HG03159 (cell line): ENCODE measurements at regions not wholly inside any gene's neighbourhood (a gene's known extent, or its start where the extent isn't known, plus 50 kb on each side); places are given as distances from the start of the nearest gene placed in this dataset.

ENCODE experiments used
- ATAC-seq: cut with Tn5 transposase; IDR thresholded peaks from one replicate; pipeline ENCODE4 v1.9.1; 2021; ENCODE audit warnings: mild to moderate bottlenecking, moderate library complexity; ENCODE audit not compliant: unreplicated experiment

DNA sequence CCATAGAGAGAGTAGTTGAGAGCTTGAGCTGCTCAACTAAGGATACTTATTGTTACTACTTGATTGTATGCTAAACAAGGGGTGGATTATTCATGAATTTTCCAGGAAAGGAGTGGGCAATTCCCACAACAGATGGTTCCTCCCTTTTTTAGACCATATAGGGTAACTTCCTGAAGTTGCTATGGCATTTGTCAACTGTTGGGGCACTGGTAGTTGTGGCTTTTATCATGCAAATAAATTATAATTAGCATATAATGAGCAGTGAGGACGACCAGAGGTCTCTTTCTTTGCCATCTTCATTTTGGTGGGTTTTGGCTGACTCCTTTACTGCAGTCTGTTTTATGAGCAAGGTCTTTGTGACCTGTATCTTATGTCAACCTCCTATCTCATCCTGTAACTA is 1403.5 kb upstream of the PABPC4L start:
- ATAC-seq: no peak

DNA sequence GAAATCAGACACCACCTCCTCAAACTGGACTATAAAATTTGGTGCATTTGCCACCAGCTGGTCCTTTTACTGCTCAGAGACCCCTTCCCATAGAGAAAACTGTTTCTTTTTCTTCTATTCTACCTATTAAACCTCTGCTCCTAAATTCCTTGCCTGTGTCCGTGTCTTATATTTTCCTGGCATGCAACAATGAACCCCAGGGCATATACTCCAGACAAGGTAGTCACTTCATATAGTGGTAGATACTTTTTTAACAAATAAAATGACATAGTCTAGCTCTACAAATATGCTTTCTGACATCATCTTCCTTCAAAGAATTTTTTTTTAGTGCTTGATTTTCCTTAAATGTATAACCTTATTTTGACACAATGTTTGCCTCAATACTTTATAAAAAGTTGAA is 1402.9 kb upstream of the PABPC4L start:
- ATAC-seq: no peak

DNA sequence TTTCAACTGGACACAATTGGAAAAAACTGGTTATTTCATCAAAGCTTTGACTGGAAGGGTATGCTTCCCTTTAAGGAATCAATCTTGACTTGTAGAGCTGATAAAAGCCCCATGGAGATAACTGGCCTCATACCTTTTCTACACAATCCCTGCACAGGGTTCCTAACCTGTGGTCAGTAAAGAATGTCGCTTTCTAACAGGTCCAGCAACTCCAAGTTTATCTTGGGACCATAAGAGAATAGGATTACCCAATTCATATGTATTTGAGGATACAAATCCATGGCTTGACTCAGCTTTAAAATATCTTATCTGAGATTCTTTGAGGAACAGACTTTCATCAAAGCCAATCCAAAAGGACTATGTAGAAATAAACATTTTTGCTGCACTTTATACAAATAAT is 1399.8 kb upstream of the PABPC4L start:
- ATAC-seq: no peak

DNA sequence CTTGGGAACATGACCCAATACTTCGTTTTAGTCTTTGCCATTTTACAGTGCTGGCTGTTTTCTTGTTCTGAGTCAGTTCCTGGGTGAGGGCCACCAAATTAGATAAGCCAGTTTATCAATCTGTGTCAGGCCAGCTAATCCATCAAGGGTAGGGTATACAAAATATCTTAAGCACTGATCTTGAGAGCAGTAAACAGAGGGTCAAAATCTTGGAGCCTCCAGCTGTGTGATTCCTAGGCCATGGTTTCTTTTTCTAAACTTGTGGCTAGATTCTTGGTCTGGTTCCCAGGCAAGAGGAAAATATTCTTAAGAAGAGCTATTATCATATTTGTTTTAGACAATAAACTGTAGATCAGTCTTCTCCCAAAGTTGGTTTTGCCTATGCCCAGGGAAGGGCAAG is 1396.6 kb upstream of the PABPC4L start:
- ATAC-seq: no peak

DNA sequence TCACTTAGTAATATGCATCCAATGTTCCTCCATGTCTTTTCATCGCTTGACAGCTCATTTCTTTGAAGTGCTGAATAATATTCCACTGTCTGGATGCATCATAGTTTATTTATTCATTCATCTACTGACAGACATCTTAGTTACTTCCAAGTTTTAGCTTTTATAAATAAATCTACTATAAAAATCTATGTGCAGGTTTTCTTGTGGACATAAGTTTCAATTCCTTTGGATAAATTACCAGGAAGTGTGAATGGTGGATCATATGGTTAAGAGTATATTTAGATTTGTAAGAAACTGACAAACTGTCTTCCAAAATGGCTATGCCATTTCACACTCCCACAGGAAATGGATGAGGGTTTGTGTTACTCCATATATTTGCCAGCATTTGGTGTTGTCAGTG is 1392.9 kb upstream of the PABPC4L start:
- ATAC-seq: no peak

DNA sequence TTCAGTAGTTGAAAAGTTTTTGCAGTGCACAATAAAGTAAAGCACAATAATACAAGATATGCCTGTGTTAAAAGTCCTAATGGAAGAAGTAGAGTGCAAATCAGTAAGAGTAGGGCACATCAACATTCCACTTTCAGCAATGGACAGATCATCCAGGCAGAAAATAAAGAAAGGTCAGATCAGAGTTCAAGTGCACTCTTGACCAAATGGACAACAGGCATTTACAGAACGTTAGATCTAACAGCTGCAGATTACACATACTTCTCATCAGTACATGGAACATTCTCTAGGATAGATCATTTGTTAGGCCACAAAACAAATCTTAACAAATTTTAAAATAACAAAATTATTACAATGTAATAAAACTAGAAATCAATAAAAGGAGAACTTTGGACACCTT is 1373.5 kb upstream of the PABPC4L start:
- ATAC-seq: no peak

DNA sequence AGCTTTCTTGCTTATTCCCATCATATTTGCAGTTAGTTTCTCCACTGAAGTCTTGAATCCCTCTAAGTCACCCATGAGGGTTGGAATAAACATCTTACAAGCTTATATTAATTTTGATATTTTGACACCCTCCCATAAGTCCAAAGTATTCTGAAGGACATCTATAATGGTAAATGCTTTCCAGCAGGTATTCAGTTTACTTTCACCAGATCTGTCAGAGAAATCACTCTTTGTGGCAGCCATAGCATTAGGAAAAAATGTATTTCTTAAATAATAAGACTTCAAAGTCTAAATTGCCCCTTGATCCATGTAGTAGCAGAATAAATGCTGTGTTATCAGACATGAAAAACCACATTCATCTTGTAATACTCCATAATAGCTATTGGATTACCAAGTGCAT is 1371.7 kb upstream of the PABPC4L start:
- ATAC-seq: no peak

DNA sequence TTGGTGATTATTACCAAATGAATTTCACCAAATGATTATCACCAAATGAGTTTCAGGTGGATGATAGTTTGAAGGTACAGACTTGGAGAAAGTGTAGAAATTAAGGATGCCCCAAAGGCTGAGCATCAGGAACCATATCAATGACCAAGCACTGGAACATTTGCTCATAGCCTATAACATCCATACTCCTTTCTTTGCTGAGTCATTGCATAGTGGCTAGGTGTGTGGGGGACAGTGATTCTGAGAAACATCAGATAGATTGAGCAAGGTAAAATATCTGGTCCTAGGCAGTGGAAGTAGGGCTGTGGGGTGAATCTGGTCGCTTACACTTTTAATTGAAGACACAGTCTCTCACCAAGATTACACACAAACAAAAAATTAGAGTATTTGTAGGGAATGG is 1362.5 kb upstream of the PABPC4L start:
- ATAC-seq: no peak

DNA sequence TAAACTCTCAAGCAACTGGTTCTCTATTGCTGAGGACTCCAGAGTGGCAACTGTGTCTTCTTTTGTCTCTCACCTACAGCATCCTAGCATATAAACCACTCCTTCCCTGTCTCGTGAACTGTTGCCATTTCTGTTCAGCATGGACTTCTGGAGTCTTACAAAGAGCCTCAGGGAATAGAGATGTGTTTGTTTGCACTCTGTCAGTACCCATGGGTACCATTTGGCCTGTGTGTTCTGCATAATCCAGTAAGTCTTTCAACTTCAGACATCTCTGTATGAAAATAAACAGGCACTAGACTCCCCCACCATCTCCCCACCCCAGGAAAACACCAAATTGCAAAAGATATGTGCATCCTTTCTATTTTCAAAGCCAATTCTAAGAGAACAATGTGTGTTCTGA is 1351.6 kb upstream of the PABPC4L start:
- no peak for ATAC-seq

DNA sequence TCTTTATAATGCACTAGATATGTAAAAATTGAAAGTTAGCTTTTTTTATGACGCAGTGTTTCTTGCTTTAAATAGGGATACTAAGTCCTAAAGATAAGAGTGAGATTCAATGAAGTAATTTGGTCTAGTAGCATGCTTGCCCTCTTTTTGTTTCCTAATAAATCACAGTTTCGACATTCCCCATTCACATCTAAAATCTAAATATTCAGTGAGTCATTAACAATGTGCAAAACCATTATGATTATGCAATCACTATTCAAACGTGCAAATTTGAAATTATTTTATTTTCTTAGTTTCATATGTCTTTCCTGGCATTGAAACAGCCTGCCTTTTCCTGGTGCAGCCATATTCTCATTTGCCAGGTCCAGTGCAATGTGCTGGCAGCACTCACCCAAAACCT is 1350.5 kb upstream of the PABPC4L start:
- ATAC-seq: no peak

DNA sequence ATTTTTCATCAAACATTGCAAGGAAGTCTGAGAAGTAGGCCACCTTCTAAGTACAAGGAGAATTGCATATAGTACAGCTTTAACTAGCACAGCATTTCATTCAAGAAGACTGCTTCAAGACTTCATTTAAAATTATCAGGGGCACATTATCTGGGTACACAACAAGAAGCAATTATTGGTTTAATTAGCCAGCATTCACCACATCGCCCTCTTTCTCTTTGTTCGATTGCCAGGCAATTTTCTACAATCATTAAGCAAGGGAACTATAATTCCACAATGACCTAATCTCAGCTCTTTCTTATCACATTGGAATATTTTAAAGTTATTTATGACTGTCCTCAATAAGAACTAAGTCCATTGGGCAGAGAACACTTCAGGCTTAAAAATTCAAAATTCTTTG is 1347.1 kb upstream of the PABPC4L start:
- no peak for ATAC-seq

DNA sequence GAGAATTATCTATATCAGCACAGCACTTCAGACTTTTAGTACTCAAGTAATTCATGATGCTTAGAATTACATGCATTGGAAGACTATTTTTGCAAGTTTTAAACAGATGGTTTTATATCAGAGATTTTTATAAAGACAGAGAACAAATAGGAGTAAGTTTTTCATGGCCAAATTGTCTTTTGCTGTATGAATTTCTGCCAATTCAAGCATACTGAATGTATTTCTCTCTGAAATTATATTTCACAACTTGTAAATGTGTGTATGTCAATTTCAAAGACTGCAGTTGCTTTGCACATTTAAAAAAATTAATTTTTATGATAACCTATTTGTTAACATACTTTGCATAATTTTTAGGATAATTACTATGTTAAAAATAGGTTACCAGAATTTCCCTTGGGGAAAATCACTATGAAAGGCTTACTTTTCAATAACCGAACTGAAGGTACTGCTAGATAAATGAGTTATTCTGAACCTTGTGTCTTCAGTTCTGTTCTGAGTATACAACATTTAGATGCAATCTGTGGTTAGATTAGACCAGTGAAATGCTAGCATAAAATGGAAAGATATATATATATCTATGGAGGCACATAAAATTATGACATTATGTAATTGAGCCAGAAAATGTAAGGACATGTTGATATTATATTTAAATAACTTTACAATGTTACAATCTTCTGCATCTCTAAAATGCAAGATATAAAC is 1344.2 kb upstream of the PABPC4L start:
- no peak for ATAC-seq

DNA sequence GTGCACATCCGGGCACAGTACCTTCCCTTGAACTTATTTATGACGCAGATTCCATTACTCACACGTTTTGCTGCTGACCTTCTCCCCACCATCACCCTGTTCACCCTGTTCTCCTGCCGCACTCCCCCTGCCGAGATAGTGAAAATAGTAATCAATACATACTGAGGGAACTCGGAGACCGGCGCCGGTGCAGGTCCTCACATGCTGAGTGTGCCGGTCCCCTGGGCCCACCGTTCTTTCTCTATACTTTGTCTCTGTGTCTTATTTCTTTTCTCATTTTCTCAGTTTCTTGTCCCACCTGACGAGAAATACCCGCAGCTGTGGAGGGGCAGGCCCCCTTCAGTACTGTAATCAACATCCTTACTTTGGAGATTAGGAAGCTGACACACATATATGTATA is 1337.1 kb upstream of the PABPC4L start:
- no peak for ATAC-seq

DNA sequence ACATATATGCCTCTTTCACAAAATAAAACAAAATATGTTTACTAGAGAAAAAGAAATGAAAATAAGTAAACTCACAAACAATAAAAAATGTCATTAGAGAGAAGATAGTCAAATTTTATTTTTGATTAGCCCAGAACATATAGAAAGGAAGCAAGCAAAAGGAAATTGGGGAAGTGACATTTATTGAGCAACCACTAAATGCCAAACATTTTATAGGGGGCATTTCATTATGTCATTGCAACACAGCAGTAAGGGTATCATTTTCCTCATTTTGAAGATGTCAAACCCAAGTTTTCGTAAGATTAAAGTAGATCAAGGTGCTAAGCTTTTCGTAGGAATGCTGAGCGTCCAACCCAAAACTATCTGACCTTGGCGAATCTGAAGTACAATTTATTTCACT is 1331.5 kb upstream of the PABPC4L start:
- no peak for ATAC-seq

DNA sequence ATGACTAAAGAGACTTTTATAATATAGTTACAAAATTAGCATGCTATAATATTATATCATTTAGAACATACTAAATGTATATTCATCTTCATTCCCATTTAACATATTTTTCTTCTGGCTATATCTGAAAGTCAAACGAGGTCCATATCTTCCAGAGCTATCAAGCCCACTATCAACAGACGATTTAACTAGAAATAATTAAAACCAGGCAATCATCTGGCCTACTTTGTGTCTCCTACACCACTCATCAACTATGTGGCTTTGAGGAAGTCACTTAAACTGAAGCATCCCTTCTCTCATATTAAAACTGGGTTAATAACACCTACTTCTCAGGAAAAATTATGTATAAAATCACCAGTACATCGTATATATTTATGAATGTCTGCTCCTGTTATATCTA is 1330.5 kb upstream of the PABPC4L start:
- no peak for ATAC-seq

DNA sequence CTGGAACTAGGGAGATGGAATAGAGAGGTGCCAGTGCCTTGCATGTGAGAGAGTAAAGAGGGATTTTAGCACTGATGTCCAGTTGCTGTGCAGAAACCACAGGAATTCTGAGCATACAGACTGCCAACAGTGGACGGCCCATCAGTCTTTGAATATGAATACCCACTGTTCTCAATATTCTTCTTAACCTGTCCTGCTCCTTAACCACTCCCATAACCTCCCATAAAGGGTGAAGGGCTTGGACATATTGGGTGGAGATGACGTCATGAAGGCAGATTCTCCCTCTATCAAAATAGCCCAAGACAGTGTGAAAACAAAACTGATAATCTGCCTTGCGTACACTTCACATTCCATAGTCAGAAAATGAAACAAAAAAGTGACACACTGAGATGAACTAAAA is 1313.7 kb upstream of the PABPC4L start:
- no peak for ATAC-seq

DNA sequence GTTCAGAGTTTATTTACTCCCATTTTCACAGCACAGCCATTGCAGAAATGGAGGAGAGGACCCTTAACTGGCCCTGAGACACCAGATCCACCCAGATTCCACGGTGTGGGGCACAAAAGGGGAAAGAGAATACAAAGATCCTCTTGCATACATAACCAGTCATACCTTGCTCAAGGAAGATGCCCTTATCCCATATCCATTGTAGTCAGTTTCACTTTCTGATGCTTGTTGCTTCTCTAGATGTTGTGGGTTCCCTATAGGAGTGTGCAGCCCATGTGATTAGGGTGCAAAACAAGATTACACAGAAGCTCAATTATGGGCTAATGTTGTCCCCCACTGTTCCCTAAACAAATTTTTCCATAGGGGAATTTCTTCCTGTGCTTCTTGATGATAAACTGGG is 1309.0 kb upstream of the PABPC4L start:
- ATAC-seq: no peak

DNA sequence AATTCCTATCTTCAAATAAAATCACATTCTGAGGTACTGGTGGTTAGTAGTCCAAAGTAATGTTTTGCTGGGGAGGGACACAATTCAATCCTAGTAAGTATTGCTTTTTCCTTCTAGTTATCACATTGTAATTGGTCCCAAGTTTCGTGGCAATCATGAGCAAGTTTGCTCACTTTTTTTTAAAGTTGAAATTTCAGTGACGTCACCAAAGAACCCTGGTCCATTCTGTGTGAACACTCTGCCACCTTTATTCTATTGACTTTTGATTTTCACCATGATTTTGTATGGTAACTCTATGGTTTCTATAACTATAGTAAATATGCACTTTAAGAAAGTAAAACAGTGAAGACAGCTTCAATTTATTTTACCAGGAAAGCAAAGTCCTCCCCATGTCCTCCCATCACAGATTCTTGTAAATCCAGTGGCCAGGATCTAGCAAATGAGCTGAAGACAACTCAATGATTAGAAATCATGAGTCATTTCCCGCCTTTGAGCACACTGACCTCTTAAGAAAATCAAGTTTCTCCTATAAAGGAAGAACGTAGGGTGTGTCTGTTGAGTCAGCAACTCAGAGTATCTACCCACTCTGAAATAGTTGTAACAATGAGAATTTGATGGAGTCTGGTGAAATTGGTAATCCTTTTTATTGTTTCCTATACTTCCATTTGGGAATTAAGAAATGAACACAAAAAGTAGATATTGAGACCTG is 1306.6 kb upstream of the PABPC4L start:
- no peak for ATAC-seq

DNA sequence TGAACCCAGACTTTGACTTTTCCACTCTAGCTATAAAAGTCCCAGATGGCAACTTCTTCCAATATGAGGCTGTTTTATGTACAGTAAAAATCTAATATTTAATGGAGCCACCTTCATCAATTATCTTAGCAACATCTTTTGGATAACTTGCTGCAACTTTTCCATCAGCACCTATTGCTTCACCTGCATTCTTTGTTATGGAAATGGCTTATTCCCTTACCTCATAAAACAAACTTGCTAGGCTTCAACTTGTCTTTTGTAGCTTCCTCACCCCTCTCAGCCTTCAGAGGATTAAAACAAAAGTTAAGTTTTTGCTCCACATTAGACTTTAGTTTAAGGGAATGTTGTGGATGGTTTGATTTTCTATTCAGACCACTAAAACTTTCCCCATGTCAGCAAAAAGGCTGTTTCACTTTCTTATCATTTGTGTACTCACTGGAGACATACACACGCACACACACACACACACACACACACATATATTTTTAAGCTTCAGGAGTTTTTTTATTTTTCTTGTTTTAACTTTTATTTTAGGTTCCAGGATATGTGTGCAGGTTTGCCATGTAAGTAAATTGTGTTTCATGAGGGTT is 1296.1 kb upstream of the PABPC4L start:
- ATAC-seq: no peak

DNA sequence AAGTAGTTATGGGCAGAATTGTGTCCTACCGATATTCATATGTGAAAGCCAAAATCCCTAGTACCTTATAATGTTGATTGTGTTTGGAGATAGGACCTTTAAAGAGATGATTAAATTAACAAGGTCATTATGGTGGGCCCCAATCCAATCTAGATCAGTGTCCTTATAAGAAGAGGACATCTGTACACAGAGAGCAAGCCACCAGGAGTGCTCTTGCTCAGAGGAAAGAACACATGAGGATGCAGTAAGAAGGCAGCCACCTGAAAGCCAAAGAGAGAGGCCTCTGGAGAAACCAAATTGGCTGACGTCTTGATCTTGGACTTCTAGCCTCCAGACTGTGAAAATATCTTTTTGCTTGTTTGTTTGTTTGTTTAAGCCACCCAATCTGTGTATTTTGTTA is 1290.8 kb upstream of the PABPC4L start:
- ATAC-seq: no peak

DNA sequence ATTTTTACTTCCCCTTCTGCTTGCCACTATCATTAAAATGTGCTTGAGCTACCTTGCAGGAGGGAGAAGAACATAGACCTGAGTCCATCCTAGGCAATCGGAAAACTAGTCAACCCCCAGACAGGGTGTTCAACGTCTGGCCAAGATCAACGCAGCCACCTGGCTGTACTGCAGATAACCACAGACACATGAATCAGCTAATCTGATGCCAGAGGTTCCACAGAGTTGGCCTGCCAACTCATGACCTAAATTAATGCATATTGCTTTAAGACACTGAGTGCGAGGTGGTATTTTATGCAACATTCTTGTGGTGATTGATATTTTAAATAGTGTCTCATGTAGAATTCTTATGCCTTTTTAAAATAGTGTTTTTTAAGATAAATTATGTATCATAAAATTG is 1283.8 kb upstream of the PABPC4L start:
- ATAC-seq: no peak

DNA sequence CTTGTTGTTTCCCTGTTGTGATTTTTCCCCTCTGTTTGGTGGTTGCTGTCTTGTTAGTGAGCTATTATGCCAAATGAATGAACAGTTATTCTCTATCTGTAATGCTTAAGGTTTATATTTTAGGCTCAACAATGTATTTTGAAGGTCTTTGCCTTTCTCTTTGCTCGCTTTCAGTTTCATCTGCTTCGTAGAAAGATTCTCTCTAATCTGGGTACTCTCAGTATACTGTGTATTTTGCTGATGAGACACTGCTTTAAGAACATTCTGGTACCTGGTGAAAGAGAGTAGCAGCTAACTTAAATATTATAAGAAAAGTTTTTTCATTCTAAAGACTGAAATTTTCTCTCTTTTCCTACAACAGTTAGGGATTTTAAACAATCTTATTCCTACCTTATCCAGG is 1274.7 kb upstream of the PABPC4L start:
- no peak for ATAC-seq

DNA sequence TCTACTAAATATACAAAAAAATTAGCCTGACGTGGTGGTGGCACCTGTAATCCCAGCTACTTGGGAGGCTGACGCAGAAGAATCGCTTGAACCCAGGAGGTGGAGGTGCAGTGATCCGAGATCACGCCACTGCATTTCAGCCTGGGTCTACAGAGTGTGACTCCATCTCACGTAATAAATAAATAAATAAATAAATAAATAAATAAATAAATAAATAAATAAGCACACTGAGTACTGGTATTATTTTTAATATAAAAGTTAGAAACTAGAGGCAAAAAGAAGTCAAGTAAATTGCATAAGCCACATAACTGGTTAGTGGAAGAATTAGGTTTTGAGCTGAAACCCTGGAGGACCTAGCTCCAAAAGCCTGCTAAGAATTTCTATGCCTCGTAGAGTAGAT is 1262.7 kb upstream of the PABPC4L start:
- ATAC-seq: no peak
